NCI-H1092 (cell line): ENCODE measurements at regions not wholly inside any gene's neighbourhood (a gene's known extent, or its start where the extent isn't known, plus 50 kb on each side); places are given as distances from the start of the nearest gene placed in this dataset.
"Not testable (repeated sequence)": the region's sequence is repeated elsewhere in the genome, so short reads cannot be mapped to it uniquely, and the experiment has no call there.

Experiments used
- DNase-seq: peaks from one replicate; lab custom pipeline; 2025; lab: John Stamatoyannopoulos, UW

- no peak for DNase-seq
These were observed 1720.2 kb downstream of the MRPL39 start for GRCh38 chr21:23886828-23887724.

- DNase-seq: no peak
These were observed 1725.5 kb downstream of the MRPL39 start for GRCh38 chr21:23881783-23882182.

GRCh38 chr21:23876925-23877558, 1730.2 kb downstream of the MRPL39 start:
- DNase-seq: no peak

- no peak for DNase-seq
These were observed 1733.0 kb downstream of the MRPL39 start for GRCh38 chr21:23874271-23874670.

- no peak for DNase-seq
These were observed 1745.3 kb downstream of the MRPL39 start for GRCh38 chr21:23861911-23862504.

- peak; percentile 4 for DNase-seq
These were observed 1748.4 kb downstream of the MRPL39 start for GRCh38 chr21:23858878-23859277.

GRCh38 chr21:23853796-23854379, 1753.4 kb downstream of the MRPL39 start:
- DNase-seq: no peak

GRCh38 chr21:23837564-23837963, 1769.7 kb downstream of the MRPL39 start:
- DNase-seq: no peak

- DNase-seq: no peak
These were observed 1784.5 kb downstream of the MRPL39 start for GRCh38 chr21:23822760-23823159.

GRCh38 chr21:23817337-23817736, 1789.9 kb downstream of the MRPL39 start:
- DNase-seq: no peak

GRCh38 chr21:23812485-23812884, 1794.8 kb downstream of the MRPL39 start:
- no peak for DNase-seq

GRCh38 chr21:23811805-23812204, 1795.5 kb downstream of the MRPL39 start:
- no peak for DNase-seq

GRCh38 chr21:23809573-23809972, 1797.7 kb downstream of the MRPL39 start:
- DNase-seq: no peak

GRCh38 chr21:23806966-23807548, 1800.2 kb downstream of the MRPL39 start:
- DNase-seq: not testable (repeated sequence)

GRCh38 chr21:23804866-23805265, 1802.4 kb downstream of the MRPL39 start:
- DNase-seq: no peak

- DNase-seq: no peak
These were observed 1806.0 kb downstream of the MRPL39 start for GRCh38 chr21:23801292-23801691.

GRCh38 chr21:23799376-23799775, 1807.9 kb downstream of the MRPL39 start:
- no peak for DNase-seq

GRCh38 chr21:23792300-23792699, 1815.0 kb downstream of the MRPL39 start:
- no peak for DNase-seq

- DNase-seq: no peak
These were observed 1817.4 kb downstream of the MRPL39 start for GRCh38 chr21:23789864-23790263.

- no peak for DNase-seq
These were observed 1827.0 kb downstream of the MRPL39 start for GRCh38 chr21:23780326-23780725.

GRCh38 chr21:23743821-23744220, 1863.5 kb downstream of the MRPL39 start:
- DNase-seq: no peak

GRCh38 chr21:23740463-23740862, 1866.8 kb downstream of the MRPL39 start:
- no peak for DNase-seq
